ENCODE measurements at regions not wholly inside any gene's neighbourhood (a gene's known extent, or its start where the extent isn't known, plus 50 kb on each side); places are given as distances from the start of the nearest gene placed in this dataset.

DNA sequence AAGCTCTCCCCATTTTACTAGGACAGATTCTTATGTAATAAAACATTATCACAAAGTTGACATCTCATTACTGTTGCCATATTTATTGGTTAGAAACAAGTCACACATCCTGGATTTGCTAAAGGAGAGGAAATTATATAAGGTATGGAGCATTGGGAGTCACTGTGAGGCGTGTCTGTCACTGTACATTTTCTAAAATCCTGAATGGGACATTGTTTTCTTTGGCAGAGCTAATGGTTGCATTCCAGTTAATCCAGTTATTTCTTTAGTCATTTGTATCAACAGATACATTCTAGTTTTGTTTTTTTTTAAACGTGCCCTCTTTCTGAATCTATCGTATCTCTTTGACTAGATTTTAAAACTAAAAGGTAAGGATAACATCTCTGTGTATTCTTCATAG lies 70.2 kb upstream of the MITF start:
- TF ChIP-seq CTCF (IDR thresholded peaks at IDR 0.05; ENCODE audit: borderline replicate concordance, extremely low read depth, low read length, poor library complexity, severe bottlenecking), result no peak
- TF ChIP-seq EZH2 (IDR thresholded peaks at IDR 0.05; ENCODE audit: borderline replicate concordance, low read depth, low read length, severe bottlenecking), result no peak

All from DND-41 (cell line).